EH (cell line): ENCODE measurements at regions not wholly inside any gene's neighbourhood (a gene's known extent, or its start where the extent isn't known, plus 50 kb on each side); places are given as distances from the start of the nearest gene placed in this dataset.
"Not testable (repeated sequence)": the region's sequence is repeated elsewhere in the genome, so short reads cannot be mapped to it uniquely, and the experiment has no call there.

Experiments used
- DNase-seq: peaks from one replicate; pipeline ENCODE4 v3.0.0-alpha.2; 2015; ENCODE audit warnings: low read depth

- peak; percentile 81 for DNase-seq
Observed at GRCh38 chr5:68067976-68068603, 147.5 kb upstream of the PIK3R1 start.

GRCh38 chr5:68067291-68067690 is 148.3 kb upstream of the PIK3R1 start:
- peak; percentile 25 for DNase-seq

DNA sequence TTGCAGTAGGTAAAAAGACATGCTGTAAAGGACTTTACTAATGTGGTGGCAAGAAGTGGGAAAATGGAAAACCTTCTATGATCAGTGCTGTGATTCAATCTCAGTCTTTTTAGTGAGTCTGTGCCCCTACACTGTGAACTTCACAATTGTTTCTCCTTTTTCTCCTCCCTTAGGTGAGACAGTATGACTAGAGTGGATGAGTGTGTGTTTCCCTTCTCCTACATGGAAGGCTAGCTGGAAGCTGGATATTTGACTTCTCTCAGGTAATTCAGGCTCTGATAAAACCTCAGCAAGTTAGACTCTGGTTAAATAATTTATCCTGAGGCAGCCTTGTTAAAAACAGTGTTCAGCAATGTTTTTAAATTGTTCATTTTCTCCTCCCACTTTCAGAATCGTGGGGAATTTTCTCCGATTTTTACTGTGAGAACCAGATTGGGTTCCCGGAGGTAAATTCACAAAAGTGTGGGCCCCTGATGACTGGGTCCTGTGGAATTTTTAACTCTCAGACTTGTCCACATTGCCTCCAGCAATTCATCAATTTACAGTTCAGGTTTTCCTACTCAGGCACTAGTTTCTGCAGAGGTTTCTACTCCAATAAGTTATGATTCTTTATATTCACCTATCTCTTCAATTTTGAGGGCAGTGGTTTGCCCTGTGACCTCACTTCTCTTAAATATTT is 149.1 kb upstream of the PIK3R1 start:
- DNase-seq: peak; percentile 72

DNA sequence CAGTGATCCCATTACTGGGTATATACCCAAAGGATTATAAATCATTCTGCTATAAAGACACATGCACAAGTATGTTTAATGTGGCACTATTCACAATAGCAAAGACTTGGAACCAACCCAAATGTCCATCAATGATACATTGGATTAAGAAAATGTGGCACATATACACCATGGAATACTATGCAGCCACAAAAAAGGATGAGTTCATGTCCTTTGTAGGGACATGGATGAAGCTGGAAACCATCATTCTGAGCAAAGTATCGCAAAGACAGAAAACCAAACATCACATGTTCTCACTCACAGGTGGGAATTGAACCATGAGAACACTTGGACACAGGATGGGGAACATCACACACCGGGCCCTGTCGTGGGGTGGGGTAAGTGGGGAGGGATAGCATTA is 150.2 kb upstream of the PIK3R1 start:
- DNase-seq: not testable (repeated sequence)

GRCh38 chr5:68060382-68060781 is 155.2 kb upstream of the PIK3R1 start:
- no peak for DNase-seq

GRCh38 chr5:68057191-68057590 is 158.4 kb upstream of the PIK3R1 start:
- DNase-seq: no peak

DNA sequence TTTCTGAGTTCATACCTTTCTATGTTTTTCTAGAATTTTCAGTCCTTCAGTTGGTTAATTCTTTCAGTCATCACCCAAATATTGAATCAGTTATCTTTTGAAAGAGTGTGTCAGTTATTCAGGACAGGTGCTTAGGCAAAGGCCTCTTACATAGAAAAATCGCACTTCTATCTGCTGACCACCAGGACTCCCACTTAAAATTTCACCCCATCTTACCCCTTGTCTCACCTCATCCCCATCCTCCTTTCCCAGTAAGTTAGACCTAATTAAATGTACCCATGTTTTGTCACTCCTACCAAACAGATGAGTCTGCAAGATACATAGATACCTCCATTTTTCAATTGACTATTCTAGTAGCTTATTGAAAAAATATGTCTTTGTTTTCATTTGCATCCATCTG is 159.9 kb upstream of the PIK3R1 start:
- no peak for DNase-seq

- DNase-seq: no peak
Observed at GRCh38 chr5:68054638-68055037, 160.9 kb upstream of the PIK3R1 start.

DNA sequence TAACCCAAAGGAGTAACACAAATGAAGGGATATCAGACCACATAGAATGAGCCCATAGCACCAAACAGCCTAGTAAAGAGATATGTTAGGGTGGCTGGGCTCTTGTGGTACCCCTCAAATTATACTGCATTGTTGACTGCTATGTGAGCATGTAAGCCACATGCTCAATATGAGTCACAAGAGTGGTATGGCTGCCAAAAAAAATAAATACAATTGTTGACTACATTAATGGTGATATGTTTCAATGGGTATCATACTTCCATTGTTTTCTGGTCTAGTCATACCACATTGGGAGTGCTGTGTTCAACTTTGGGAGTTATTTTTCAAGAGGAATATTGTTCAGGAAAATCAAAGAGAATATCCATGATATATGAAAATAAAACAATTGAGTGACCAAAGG is 162.4 kb upstream of the PIK3R1 start:
- DNase-seq: peak; percentile 36

DNA sequence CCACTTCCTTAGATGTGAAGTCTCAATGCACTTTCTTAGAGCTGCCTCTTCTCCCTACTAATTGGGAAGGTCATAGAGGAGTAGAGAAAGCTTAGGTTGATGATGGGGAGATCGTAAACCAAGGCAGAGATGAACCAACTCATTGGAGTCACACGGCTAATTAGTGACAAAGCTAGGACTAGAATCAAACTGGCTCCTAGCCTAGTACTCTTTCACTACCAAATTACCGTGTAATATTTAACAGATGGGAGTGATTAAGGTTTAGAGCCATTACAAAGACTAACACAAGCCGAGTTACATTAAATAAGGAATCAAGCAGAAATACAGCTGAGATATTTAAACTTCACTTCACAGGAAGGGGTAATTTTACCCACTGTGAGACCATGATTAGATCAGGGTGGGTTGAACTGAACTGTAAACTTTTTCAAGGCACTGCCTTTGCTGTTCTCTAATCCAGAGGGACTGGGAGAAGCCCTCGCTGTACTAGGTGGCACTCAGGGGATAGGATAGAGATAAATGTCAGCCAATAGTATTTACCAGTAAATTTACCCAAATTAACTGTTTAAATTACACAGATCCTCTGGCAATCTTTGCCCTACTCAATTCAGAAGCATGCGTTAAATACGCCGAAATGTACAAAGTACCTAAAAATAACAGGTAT is 166.4 kb upstream of the PIK3R1 start:
- peak; percentile 79 for DNase-seq

GRCh38 chr5:68048516-68048915 is 167.0 kb upstream of the PIK3R1 start:
- no peak for DNase-seq

DNA sequence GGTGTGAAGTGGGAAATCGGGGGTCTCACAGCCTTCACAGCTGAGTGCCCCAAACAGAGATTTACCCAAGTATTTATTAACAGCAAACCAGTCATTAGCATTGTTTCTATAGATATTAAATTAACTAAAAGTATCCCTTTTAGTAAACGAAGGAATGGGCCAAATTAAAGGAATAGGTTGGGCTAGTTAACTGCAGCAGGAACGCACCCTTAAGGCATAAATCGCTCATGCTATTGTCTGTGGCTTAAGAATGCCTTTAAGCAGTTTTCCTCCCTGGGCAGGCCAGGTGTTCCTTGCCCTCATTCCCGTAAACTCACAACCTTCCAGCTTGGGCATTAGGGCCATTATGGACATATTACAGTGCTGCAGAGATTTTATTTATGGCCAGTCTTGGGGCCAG is 167.5 kb upstream of the PIK3R1 start:
- DNase-seq: not testable (repeated sequence)

DNA sequence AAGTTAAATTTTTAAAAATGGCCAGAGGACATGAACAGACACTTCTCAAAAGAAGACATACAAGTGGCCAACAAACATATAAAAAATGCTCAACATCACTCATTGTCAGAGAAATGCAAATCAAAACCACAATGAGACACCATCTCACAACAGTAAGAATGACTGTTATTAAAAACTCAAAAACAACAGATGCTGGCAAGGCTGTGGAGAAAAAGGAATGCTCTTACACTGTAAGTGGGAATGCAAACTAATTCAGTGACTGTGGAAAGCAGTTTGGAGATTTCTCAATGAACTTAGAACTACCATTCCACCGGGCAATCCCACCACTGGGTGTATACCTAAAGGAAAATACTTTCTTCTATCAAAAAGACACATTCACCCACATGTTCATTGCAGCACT is 168.5 kb upstream of the PIK3R1 start:
- peak; percentile 94 for DNase-seq

GRCh38 chr5:68046445-68046844 is 169.1 kb upstream of the PIK3R1 start:
- peak; percentile 99 for DNase-seq

DNA sequence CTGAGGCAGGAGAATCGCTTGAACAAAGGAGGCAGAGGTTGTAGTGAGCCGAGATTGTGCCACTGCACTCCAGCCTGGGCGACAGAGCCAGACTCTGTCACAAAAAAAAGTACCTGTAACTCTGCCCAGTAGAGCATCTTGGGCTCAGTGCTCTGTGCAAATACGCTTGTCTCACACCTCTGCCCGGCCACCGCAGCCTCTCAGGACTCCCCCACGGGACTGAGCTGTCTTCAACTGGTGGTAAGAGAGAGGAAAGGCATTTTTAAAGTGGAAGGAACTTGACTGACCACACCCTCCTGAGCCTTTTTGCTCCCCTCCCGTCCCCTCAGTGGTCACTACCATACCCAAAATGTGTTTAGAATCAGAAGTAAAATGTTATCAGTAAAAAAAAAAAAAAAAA is 174.3 kb upstream of the PIK3R1 start:
- DNase-seq: no peak

GRCh38 chr5:68037546-68037945 is 178.0 kb upstream of the PIK3R1 start:
- DNase-seq: peak; percentile 17

- peak; percentile 81 for DNase-seq
Observed at GRCh38 chr5:68033961-68034571, 181.5 kb upstream of the PIK3R1 start.

GRCh38 chr5:68033029-68033428 is 182.5 kb upstream of the PIK3R1 start:
- no peak for DNase-seq

DNA sequence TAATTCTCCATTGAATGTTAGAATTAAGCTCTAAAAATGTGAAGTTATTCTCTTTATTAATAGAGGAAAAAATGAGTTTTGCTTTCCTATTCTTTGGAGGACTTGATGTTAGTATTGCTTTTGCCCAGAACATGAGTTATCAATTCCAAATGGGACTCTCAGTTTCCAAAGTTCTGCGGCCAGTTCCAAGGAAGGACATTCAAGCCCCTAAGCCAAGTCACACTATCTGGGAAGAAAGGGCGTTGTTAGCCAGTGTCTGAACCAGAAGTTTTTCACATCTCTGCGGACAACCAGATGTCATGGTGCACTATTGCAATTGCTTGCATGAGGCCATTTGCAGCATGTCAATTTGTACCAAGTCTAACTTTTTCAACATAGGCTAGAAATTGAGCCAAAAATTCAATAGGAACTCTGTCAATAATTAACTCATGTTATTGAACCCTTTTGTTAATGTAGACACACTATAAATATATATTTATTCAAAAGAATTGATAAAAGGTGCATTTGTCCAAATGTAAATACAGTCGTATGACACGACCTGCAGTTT is 183.3 kb upstream of the PIK3R1 start:
- DNase-seq: no peak

DNA sequence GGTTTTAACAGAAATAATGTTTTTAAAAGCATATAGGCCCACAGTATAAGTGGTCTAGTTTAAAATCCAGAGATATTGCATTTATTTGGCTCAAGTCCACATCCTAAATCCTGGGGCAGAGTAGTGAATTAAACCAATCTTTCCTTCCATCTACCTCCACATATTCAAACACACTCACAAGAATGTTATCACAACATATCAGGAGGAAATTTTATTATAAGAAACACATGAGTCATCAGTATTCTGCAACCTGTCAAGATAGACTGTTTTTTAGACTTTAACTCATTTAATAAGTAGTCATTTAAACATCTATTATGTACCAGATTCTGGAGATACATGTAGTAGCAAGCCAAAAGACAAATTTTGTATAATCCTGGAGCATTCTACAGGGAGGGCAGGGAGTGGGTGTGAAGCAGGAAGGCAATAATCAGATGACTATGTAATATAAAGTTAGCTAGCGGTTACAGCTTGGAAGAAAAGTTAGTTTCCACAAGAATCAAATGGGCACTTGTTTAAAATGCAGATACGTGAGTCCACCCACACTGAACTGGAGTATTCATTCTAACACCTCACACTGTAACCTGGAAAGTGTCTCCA is 187.3 kb upstream of the PIK3R1 start:
- peak; percentile 22 for DNase-seq

DNA sequence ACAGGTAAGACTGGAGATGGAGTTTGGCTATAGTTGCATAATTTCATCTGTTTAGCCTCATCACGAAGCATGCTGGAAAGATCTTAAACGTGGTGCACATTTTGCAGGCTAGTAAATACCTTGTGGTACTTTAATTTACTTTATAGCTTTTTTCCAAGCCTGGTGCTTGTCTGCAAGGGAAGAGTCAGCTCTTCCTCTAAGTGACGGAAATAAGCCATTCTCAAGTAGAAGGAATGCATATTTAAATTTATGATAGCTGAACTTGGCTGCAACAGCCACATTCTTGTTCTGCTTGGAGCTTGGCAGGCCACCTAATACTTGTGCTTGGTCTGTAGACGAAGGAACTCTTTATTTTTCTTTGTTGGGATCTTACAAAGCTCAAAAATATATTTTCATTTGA is 188.0 kb upstream of the PIK3R1 start:
- DNase-seq: peak; percentile 96
